Left renal pelvis (tissue), 4 donors: ENCODE measurements at regions not wholly inside any gene's neighbourhood (a gene's known extent, or its start where the extent isn't known, plus 50 kb on each side); places are given as distances from the start of the nearest gene placed in this dataset.
"Not testable (repeated sequence)": the region's sequence is repeated elsewhere in the genome, so short reads cannot be mapped to it uniquely, and the experiment has no call there.

ENCODE experiments used
- DNase-seq, 4 donors: peaks; one replicate each; pipeline ENCODE4 v3.0.0-alpha.2; 2013; ENCODE audit warnings: low read depth in 4 of 4, low spot score in 3 of 4

DNA sequence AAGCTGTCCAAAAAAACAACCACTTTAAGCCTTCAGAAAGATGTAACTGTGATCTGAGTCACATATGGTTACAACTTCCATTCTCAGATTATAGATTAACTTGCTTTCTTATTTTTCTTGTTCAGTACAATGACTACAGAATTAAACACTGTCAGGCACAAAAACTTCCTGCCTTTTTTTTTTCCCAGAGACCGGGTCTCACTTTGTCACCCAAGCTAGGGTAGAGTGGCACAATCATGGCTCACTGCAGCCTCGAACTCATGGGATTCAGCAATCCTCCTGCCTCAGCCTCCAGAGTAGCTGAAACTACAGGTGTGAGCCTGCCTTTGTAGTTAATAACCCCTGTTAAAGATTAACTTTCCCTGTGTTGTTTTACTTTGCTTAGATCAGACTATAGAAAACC, 163.2 kb downstream of the AVL9 start:
- no peak for DNase-seq

DNA sequence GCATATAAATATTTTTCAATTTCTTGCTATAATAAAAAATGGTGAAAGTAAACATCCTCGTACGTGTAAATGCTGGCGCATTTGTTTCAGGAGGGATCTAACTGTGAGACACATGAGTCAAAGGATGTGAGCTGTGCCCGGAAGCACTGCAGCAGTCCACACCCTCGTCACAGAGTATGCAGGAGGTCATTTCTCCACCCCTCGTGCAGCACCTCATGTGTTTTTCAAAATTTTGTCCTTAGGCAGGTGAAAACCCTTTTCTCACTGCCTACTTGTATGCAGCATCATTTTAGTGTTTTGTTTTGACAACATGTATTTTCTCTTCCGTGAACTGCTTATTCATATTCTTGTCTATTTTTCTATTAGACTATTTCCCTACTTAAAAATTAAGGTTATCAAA, 162.7 kb downstream of the AVL9 start:
- DNase-seq, result no peak

DNA sequence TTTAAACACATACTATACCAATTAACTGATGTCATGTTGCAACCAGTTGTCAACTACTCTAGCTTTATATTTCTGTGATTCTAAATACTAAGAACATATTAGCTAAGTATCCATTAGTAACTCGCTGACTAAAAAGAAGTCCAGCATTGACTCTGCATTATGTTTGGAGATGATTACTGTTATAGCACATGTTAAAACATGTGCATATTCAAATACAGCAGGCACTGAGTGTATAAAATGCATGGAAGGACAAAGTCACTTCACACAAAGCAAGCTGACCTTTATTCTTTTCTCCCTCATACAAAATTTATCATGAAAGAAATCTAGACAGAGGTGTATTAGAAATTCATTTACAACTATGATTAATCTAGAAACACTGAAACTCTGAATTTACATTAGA, 159.3 kb downstream of the AVL9 start:
- DNase-seq, result not testable (repeated sequence)

DNA sequence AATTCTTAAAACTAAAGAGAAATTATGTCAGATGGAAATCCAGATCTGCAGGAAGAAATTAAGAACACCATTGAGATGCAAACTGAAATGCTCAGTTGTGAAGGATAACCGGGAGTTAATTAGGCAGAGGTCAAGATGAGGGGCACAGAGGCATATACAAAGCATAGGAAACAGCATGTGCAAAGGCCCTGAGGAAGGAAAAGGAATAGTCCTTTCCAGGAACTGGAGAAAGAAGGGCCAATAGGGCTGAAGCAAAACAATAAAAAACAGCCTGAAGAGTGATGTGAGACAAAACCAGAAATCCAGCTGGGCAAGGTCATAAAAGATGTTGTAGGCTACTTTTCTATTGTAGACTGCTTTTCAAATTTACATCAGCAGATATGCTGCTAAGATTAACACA, 155.1 kb downstream of the AVL9 start:
- DNase-seq, result not testable (repeated sequence)

DNA sequence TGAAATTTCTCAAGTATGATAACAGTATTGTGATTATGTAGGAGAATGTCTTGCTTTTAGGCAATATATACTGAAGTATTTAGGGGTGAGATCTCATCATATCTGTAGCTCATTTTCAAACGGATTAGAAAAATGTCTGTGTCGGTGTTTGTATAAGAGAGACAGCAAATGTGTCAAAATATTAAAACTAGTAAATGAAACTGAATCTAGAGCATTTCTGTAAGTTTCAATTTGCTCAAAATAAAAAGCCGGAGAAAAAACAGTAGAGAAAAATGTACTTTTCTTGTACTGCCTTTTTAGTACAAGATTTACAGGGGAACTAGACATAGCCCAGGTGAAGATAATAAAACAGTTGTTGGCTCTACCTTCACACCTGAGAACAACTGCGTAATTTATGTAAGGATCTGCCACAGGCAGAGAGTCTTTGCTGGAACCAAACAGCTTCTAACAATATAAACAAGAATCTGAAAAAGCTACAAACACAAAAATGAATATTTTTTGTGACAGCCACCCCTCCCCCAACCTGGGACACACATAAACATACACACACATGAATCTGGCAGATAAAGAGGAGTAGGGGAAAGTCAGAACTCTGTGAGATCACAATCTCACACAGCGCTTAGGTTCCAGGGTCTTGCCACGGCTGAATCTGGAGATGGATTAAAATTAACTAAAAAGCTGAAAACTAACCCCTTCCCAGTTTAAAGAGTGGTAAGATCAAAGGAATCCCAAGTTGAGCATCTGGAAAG, 153.3 kb downstream of the AVL9 start:
- DNase-seq, result no peak

DNA sequence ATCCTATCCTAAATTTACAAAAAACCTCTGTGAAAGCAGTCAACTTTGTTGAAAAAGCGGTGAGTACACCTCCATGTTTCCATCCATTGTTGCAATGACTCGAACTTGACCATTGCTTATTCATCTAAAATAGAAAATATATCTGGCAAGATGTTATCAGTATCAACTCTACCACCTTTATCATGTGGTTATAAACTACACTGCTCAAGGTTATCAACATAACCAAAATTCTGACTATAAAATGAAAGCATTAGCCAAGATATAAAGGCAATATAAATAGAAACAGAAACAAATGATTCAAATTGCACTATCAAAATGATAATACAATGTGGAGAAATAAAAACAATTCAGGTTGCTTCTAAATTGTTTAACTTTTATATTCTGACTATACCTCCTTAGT, 150.0 kb downstream of the AVL9 start:
- not testable (repeated sequence) for DNase-seq

DNA sequence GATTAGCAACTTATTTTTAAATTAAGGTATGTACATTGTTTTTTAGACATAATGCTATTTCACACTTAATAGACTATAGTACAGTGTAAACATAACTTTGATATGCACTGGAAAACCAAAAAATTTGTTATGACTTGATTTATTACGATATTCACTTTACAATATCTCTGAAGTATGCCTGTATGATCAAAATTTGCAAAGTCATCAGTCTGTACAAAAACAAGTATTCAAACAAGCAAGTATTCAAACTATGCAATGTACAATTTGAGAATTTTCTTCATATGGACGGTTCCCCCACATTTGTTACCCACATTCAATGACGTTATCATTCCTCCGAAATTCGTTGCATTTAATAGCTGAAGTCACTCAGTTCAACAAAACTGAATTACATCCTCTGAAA, 147.9 kb downstream of the AVL9 start:
- DNase-seq, result no peak

DNA sequence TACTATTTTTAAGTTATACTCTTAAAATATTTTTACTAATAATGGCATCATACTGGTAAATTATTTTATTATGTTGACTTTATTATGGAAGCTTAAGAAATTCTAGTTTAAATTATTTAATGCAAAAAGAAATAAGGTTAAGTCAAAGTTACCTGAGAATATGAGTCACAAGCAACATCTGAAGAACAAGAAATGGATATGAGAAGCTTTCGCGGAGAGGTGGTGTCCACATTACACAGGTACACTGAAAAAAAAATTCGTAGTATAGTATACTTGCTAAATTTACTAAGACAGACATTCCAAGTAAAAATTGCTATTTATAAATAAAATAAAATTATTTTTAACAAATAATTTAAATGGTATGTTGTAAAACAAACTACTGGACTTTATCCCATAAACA, 143.8 kb downstream of the AVL9 start:
- DNase-seq, result no peak

DNA sequence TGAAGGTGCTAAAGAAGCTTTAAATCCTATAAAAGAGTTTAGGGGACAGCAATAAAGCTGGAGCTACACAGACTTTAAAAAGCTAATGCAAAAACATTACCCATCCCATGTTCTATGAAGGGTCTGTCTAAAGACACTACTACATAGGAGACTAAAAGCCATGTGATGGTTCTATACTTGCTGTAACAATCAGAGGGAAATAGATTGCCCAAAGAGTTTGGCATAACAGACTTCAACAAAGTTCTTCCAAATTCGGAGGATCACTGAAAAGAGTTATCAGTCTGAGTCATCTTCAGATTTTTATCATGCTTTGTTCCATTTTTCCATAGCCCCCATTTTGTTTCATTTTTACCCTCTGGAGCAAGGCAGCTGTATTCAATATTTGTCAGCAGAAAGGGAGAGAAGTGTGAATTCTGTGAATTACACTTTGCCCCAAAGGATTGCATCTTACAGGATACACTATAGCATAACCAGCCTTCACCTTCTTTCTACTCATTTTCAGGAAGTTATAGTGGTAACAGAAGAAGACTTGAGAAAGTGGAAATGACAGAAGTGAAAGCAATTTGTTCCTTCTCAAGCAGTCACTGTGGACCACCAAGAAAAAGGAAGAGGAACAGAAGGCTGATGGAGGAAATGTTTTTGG, 143.3 kb downstream of the AVL9 start:
- DNase-seq, result not testable (repeated sequence)
